Fibroblast of villous mesenchyme (primary cell): ENCODE measurements at regions not wholly inside any gene's neighbourhood (a gene's known extent, or its start where the extent isn't known, plus 50 kb on each side); places are given as distances from the start of the nearest gene placed in this dataset.
A peak's percentile ranks its signal among the peaks of the same experiment; 100 is the strongest.

ENCODE experiments used
- DNase-seq: peaks from one replicate; pipeline ENCODE4 v3.0.0-alpha.2; 2010; ENCODE audit warnings: low read depth
- H3K4me3 ChIP-seq: 2 replicates; pipeline ENCODE4 v1.5.1; 2011; ENCODE audit warnings: low read depth, mild to moderate bottlenecking, low read length
- TF ChIP-seq, protein P1 (sequence below): IDR thresholded peaks from 2 replicates; pipeline ENCODE4 v1.5.1; 2012; ENCODE audit warnings: low read depth, mild to moderate bottlenecking, low read length; ENCODE audit not compliant: insufficient read depth

DNA sequence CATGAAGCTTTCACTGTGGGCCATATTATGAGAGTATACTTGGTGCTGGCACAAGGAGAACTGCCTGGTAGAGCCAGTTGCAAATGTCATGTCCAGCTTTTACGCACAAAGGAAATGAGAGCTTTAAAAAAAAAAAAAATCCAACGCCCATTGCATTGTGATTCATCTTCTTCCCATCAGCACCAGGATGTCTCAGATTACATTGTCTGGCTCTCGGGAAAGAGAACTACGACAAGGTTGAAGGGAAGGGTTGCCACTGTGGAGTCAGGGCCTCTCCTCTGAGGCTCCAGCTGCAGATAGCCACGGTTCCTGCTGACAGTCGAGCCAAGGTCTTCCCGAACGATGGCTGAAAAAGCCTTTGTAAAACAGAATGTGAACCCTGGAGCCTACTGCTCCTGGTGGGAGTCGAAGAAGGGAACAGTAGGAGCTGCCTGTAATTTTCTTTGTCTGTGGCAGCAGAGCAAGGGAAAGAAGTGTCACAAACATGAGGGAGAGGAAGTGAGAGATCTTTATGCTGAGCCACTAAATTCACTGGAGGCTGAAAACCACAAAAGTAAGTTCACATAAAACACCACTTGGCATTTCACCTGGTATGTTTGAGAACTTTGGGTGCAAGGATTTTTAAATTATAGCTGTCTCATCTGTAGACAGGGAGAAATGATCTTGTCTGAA is 704.7 kb downstream of the DIAPH3 start:
- no peak overlapping the region for H3K4me3 ChIP-seq
- TF ChIP-seq, protein P1, sequence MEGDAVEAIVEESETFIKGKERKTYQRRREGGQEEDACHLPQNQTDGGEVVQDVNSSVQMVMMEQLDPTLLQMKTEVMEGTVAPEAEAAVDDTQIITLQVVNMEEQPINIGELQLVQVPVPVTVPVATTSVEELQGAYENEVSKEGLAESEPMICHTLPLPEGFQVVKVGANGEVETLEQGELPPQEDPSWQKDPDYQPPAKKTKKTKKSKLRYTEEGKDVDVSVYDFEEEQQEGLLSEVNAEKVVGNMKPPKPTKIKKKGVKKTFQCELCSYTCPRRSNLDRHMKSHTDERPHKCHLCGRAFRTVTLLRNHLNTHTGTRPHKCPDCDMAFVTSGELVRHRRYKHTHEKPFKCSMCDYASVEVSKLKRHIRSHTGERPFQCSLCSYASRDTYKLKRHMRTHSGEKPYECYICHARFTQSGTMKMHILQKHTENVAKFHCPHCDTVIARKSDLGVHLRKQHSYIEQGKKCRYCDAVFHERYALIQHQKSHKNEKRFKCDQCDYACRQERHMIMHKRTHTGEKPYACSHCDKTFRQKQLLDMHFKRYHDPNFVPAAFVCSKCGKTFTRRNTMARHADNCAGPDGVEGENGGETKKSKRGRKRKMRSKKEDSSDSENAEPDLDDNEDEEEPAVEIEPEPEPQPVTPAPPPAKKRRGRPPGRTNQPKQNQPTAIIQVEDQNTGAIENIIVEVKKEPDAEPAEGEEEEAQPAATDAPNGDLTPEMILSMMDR: no peak
- DNase-seq: peak; percentile 10

DNA sequence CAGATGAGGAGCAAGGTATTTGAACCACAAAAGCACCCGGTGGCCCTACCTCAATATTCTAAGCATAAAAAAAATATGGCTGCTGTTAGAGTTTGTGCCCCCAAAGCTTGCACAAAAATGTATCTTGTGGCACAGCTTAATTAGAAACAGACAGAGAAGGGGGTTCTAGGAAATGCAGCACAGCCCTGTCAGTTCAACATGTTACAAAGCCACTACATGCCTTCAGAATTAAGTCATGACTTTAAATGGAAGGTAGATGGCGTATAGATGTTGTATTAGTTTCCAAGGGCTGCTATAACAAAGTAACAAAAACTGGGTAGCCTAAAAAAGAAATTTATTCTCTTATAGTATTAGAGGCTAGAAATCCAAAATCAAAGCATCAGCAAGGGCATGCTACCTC is 703.8 kb downstream of the DIAPH3 start:
- TF ChIP-seq, protein P1: no peak
- DNase-seq: no peak
- H3K4me3 ChIP-seq: no peak overlapping the region

DNA sequence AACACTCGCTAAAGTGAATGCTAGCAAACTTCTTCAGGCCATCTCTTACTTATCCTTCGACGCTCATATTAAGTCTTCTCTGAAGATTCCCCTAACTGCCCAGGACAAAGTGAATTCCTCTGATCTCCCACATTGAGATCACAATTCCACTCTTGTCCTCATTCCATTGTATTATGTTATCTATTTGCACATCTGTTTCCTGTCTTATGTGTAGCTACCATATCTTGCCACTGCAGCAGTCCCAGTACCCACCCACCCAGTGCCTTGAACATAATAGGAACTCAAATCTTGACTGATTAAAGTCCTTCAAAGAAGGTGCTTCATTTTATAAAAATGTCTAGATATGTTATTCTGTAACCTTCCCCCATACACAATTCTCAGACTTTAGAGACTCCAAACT is 702.3 kb downstream of the DIAPH3 start:
- no peak for DNase-seq
- TF ChIP-seq, protein P1: no peak
- H3K4me3 ChIP-seq: no peak overlapping the region

DNA sequence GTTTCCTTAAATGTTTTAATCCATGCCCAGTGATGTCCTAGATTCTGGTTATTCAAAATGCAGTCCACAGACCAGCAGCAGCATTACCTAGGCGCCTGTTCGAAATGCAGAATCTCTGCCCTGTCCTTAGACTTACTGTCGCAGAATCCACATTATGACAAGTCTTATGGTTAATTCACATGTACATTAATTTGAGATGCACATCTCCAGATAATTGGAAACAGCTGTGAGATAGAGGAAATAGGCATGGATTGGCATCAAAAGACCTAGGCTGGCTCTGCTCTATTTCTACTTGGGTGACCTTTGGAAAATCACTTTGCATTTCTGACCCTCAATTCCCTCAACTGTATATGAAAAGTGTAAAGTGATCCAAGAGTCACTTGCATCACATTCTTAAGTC is 700.7 kb downstream of the DIAPH3 start:
- DNase-seq: no peak
- TF ChIP-seq, protein P1: no peak
- H3K4me3 ChIP-seq: no peak overlapping the region

DNA sequence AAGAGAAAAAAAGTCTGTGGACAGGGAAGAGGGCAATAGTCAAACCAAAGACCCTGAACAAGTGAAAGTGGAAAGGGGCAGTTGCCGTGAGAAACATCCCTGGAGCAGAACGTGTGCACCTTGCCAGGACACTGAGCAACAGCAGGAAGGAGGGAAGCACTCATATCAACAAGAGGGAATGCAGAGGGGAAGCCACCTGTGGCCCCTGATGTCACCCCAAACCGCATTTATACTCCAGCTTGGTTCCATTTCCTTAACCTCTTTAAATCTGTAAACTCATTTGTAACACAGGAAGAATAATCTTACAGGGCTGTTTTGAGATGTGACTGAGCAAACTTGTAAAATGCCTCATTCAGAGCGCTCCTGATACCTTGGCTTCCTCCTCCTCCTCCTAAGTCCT is 698.8 kb downstream of the DIAPH3 start:
- TF ChIP-seq, protein P1: no peak
- no peak for DNase-seq
- no peak overlapping the region for H3K4me3 ChIP-seq

DNA sequence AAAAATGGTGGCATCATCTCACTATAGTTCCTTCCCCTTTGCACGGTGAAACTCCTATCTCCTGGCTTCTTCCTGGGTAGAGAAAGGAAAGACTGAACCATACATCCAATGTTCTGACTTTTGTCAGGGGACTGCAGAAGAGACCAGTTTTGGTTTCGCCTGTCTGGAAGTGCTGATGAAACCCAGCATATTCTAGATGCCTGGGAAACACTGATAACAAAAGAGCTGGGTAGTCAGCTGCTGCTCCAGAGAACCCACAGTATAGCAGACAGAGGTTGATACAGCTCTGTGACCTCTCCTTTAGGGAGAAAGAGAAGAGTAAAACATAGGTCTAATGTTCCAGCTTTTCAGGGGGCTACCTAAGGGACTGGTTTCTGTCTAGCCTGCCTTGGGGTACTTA is 695.3 kb downstream of the DIAPH3 start:
- DNase-seq: no peak
- TF ChIP-seq, protein P1: no peak
- H3K4me3 ChIP-seq: no peak overlapping the region

DNA sequence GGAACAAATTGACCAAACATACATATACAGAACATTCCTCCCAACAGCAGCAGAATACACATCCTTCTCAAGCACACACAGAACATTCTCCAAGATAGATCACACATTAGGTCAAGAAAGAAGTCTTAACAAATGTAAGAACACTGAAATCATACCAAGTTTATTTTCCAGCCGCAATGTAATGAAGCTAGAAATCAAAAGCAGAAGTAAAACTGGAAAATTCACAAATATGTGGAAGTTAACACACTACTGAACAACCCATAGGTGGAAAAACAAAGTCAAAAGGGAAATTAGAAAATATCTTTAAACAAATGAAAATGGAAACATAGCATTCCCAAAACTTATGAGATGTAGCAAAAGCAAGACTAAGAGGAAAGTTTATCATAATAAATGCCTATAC is 692.6 kb downstream of the DIAPH3 start:
- TF ChIP-seq, protein P1: no peak
- no peak for DNase-seq

More for the DNA sequence above, 692.6 kb downstream of the DIAPH3 start:
- no peak overlapping the region for H3K4me3 ChIP-seq
